Stimulated activated CD8-positive, alpha-beta memory T cell treated with anti-CD3 and anti-CD28 coated beads, Interleukin-15, amount 100 ng/mL, for 48 hours (primary cell): ENCODE measurements at regions not wholly inside any gene's neighbourhood (a gene's known extent, or its start where the extent isn't known, plus 50 kb on each side); places are given as distances from the start of the nearest gene placed in this dataset.
A peak's percentile ranks its signal among the peaks of the same experiment; 100 is the strongest.

ENCODE experiments used
- DNase-seq, 2 donors: peaks; one replicate each; pipeline ENCODE4 v3.0.0-alpha.2; 2020; ENCODE audit warnings: low read depth in 2 of 2

GRCh38 chr2:8461341-8461740 lies 220.5 kb upstream of the ID2 start:
- DNase-seq = no peak

GRCh38 chr2:8462280-8462679 lies 219.6 kb upstream of the ID2 start:
- DNase-seq = no peak

- DNase-seq = no peak
Observed at GRCh38 chr2:8462899-8463648, 218.8 kb upstream of the ID2 start.

- DNase-seq = no peak
Observed at GRCh38 chr2:8465560-8465959, 216.3 kb upstream of the ID2 start.

DNA sequence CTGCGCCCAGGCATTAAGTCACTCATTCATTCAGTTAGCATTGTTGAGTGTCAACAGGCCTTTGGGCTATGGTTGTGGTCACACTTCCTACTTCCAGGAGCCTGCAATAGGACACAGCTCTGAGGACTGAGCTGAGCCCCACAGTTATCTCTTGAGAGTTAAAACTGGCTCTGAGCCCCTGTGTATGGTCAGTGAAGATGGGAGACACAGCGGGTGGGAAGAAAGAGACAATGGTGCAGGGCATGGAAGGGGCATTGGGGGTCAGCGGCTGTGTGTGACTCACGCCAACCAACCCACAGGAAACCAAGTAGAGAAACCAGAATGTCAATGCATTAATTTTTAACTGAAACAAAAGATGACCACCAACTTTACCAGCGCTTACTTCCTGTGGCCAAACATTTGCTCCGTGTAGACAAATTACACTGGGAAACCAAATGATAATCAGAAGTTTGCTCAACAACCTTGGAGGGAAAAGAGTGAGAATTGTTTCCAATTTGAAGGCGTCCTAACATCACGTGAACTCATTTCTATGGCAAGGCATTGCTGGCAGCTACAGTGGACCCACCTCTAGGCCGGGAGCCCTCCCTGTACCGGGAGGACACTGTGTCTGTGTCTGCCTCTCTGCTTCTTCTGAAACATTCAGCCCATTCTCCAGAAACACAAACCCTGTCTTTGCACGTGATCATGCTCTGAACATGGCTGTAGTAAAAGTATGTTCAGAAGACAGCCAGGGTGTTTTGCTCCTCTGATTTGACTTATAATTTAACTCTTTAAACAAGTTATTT lies 212.0 kb upstream of the ID2 start:
- DNase-seq = no peak

GRCh38 chr2:8472545-8473323 lies 209.1 kb upstream of the ID2 start:
- no peak for DNase-seq

DNA sequence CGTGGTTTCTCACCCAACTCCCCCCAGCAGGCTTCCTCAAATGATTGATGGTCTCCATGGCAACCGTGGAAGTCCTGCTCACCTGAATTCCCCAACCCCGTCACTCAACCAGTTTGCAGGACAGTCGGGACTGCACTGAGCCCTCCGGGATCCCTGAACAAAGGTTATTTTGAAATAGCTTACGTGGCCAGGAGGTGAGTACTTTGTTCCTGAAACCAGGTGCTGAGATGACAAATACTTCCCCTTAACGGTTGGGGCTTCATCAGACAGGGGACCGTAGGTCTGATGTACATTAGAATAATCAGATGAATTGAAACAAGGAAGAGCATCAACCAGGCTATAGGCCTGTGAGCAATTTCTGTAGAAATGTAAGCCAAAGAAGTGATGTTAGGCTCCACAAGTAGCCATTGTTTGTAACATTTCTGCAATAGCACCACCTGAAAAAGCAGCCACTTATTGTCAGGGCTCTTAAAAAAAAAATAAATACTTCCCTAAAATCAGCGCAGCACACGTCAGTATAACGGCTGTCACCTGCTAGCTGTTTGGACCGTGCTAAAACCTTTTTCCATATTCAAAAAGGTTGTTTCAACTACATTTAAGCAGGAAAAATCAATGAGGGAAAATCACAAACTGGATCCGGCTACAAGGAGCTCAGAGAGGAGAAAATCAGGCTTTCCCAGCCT lies 206.4 kb upstream of the ID2 start:
- DNase-seq = peak; percentile 29 to 56

GRCh38 chr2:8477552-8478470 lies 204.0 kb upstream of the ID2 start:
- DNase-seq = no peak

- DNase-seq = no peak
Observed at GRCh38 chr2:8478471-8478793, 203.4 kb upstream of the ID2 start.

GRCh38 chr2:8479298-8479697 lies 202.6 kb upstream of the ID2 start:
- DNase-seq = no peak

DNA sequence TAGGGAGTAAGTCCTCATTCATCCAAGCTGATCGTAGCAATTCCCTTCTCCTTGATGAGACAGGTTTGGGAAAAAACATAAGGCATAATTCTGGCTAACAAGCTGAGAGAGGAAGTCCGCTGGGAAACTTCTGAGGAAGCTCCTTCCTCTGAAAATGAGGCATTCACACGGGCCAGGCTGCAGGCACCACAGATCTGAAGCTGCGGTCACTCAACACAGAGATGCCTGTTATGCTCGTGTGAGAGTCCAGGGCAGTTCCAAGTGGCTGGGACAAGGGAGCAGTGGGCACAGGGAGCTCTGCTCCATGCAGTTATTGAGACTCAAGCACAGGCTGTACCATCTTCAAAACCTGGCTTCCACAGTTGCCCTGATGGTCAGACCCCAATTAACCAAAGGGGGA lies 200.9 kb upstream of the ID2 start:
- DNase-seq = no peak

DNA sequence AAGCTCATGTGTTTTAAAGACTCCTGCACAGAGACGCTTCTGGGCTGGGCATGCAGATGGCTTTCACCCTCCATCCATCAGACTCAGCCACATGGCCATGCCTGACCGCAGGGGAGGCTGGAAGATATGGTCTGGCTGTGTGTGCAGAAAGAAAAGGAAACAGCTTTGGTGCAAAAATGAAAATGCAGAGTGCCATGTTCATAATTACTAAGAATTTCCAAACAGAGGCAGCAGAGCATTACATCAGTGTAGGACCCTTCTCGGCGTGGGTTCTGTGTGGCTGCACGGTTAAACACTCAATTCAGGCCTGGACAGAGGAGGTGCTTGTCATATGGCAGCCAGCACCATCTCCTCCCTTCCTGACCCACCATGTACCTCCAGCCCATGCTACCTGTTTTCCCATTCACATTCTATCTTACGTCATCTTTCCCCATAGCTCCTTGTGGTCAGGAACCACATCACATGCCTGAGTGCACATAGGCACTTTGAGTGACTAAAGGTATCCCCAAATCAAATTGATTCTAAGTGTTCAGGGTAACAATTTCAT lies 200.3 kb upstream of the ID2 start:
- DNase-seq = no peak

- no peak for DNase-seq
Observed at GRCh38 chr2:8482432-8482831, 199.4 kb upstream of the ID2 start.

DNA sequence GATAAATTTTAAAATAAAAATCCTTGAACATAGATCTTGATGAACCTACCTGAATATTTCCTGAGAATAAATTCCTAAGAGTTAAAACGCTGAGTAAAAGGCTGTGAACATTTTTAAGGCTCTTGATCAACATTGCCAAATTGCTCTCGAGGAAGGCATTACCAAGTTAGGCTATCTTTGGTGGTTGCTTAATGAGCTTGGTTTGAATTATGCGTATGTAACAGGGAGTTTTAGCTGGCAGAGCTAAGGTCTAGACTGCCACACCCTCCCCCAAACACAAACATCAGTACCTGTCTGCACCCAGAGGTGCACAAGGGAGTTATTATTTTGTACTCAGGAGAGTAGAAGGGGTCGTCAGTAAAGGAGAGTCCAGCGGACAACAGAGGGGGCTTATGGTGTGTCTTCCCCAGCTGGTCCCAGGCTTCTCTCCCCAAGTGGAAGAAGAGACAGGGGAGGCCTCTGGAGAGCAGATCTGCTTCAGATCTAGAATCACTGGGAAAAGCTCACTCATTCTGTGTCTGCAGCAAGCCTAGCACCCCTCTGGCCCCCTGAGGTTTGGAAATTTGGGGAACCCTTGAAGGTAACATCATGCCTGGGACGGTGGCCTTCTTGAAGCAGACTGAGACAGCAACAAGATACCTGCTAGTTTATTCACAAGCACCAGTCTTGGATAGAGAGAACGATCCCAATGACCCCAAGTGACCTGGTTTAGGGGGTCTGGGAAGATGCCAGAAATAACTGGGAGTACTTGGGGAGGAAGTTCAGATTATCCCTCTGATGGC lies 197.2 kb upstream of the ID2 start:
- no peak for DNase-seq

- no peak for DNase-seq
Observed at GRCh38 chr2:8485736-8486135, 196.1 kb upstream of the ID2 start.

GRCh38 chr2:8486141-8486540 lies 195.7 kb upstream of the ID2 start:
- no peak for DNase-seq

- no peak for DNase-seq
Observed at GRCh38 chr2:8487461-8487932, 194.4 kb upstream of the ID2 start.

DNA sequence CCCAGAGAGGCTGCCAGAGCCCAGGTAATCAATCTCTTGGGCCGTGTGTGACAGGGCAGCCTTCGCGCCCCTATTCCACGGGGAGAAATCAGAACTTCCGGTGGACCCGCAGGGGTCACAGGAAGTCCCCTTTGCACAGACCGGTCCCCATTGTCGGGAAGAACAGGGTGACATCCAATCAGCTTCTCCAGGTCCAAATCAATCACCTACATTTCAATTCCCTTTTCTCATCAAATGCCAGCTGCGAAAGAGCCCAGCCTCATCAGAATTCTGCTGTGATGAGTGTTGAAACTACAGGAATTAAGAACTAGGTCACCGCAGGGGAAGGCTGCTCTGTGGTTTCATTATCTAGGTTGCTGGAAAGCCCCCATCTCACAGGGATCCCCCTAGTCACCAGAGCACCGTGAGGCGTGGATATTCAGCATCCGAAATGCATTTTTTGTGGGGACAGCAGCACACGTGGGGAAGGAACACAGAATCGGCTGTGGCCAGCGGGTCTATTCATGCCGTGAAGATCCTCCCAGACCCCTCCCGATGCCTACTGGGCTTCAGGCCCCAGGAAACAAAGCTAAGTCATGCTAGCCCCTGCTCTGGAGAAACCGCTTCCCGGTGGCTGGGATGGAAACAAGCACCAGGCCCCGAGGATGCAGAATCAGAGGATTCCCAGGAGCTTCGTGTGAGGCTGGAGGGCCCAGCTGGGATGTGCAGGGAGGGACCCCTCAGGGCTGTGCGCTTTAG lies 193.7 kb upstream of the ID2 start:
- peak; percentile 60 to 66 for DNase-seq

GRCh38 chr2:8489221-8489620 lies 192.6 kb upstream of the ID2 start:
- no peak for DNase-seq
